Neuronal stem cell (in vitro differentiated cells): ENCODE measurements at regions not wholly inside any gene's neighbourhood (a gene's known extent, or its start where the extent isn't known, plus 50 kb on each side); places are given as distances from the start of the nearest gene placed in this dataset.
A peak's percentile ranks its signal among the peaks of the same experiment; 100 is the strongest.

Source experiments
- DNase-seq: peaks from one replicate; pipeline ENCODE4 v3.0.0-alpha.2; 2013; ENCODE audit warnings: low spot score
- H2AFZ ChIP-seq: one replicate; pipeline ENCODE4 v1.6.1; 2013; ENCODE audit warnings: mild to moderate bottlenecking, low read length, inconsistent platforms
- H2AK5ac ChIP-seq: 2 replicates; pipeline ENCODE4 v1.6.1; 2013; ENCODE audit warnings: low read depth, mild to moderate bottlenecking, inconsistent platforms, low read length, moderate library complexity, mixed read lengths
- H2BK120ac ChIP-seq: 2 replicates; pipeline ENCODE4 v1.6.1; 2013; ENCODE audit warnings: low read depth, mild to moderate bottlenecking, inconsistent platforms, low read length, moderate library complexity, mixed read lengths
- H2BK12ac ChIP-seq: one replicate; pipeline ENCODE4 v1.6.1; 2013; ENCODE audit warnings: low read length, inconsistent platforms
- H2BK15ac ChIP-seq: 2 replicates; pipeline ENCODE4 v1.6.1; 2013; ENCODE audit warnings: mild to moderate bottlenecking, low read length, inconsistent platforms, mixed read lengths
- H2BK5ac ChIP-seq: one replicate; pipeline ENCODE4 v1.6.1; 2013; ENCODE audit warnings: inconsistent platforms, mild to moderate bottlenecking, low read length, moderate library complexity
- H3K14ac ChIP-seq: one replicate; pipeline ENCODE4 v1.6.1; 2013; ENCODE audit warnings: low read length, inconsistent platforms
- H3K18ac ChIP-seq: 2 replicates; pipeline ENCODE4 v1.6.1; 2013; ENCODE audit warnings: low read length, inconsistent platforms
- H3K23ac ChIP-seq: 2 replicates; pipeline ENCODE4 v1.6.1; 2013; ENCODE audit warnings: low read depth, mild to moderate bottlenecking, mixed read lengths, low read length, inconsistent platforms; ENCODE audit not compliant: poor library complexity
- H3K27ac ChIP-seq: replicated peaks from 3 replicates; pipeline ENCODE4 v1.5.1; 2013; ENCODE audit warnings: low read length, inconsistent platforms
- H3K27me3 ChIP-seq, 3 experiments: 2 replicates each; pipeline ENCODE4 v1.6.1; 2013; ENCODE audit warnings: low read length in 3 of 3, mild to moderate bottlenecking in 2 of 3, inconsistent platforms in 1 of 3, low read depth in 1 of 3, mixed read lengths in 1 of 3, moderate library complexity in 1 of 3; ENCODE audit not compliant: control insufficient read depth in 3 of 3, insufficient read depth in 3 of 3
- H3K36me3 ChIP-seq, 2 donors: replicated peaks in 1 of 2; 2 replicates each; pipeline ENCODE4 v1.6.1; 2013; ENCODE audit warnings: low read length in 2 of 2; ENCODE audit not compliant: control insufficient read depth in 2 of 2, insufficient read depth in 2 of 2
- H3K4ac ChIP-seq: 2 replicates; pipeline ENCODE4 v1.6.1; 2013; ENCODE audit warnings: inconsistent platforms, mild to moderate bottlenecking, low read length, moderate library complexity
- H3K4me1 ChIP-seq, 2 donors: 1 replicate in 1 of 2; 2 replicates in 1 of 2; pipeline ENCODE4 v1.6.1; 2013; ENCODE audit warnings: low read length in 2 of 2, low read depth in 1 of 2; ENCODE audit not compliant: control insufficient read depth in 2 of 2, insufficient read depth in 1 of 2
- H3K4me2 ChIP-seq: one replicate; pipeline ENCODE4 v1.6.1; 2013; ENCODE audit warnings: mild to moderate bottlenecking, low read length, inconsistent platforms; ENCODE audit not compliant: insufficient read depth, poor library complexity, severe bottlenecking
- H3K4me3 ChIP-seq, 2 donors: 2 replicates each; pipeline ENCODE4 v1.5.1; 2013; ENCODE audit warnings: low read length in 2 of 2, mild to moderate bottlenecking in 2 of 2, inconsistent platforms in 1 of 2, moderate library complexity in 1 of 2
- H3K79me1 ChIP-seq: one replicate; pipeline ENCODE4 v1.6.1; 2013; ENCODE audit warnings: low read depth, mild to moderate bottlenecking, inconsistent platforms, low read length, moderate library complexity
- H3K9ac ChIP-seq: one replicate; pipeline ENCODE4 v1.6.1; 2013; ENCODE audit warnings: mild to moderate bottlenecking, low read depth, low read length, inconsistent platforms; ENCODE audit not compliant: poor library complexity
- H3K9me3 ChIP-seq, 2 donors: replicated peaks in 1 of 2; 2 replicates each; pipeline versions ENCODE3 to v1.6.1; 2013; ENCODE audit warnings: low read length in 2 of 2, mild to moderate bottlenecking in 2 of 2, inconsistent platforms in 1 of 2, low read depth in 1 of 2, mixed read lengths in 1 of 2, moderate library complexity in 1 of 2; ENCODE audit not compliant: control insufficient read depth in 2 of 2, insufficient read depth in 1 of 2
- H4K8ac ChIP-seq: one replicate; pipeline ENCODE4 v1.6.1; 2013; ENCODE audit warnings: low read depth, mild to moderate bottlenecking, inconsistent platforms, low read length, moderate library complexity
- H4K91ac ChIP-seq: one replicate; pipeline ENCODE4 v1.6.1; 2013; ENCODE audit warnings: low read length, low read depth, mild to moderate bottlenecking, inconsistent platforms; ENCODE audit not compliant: poor library complexity
- WGBS, 2 donors: extraction: QIAGEN DNeasy Blood & Tissue Kit; methylation state at CpG; one replicate each; pipeline ENCODE4 v1.1.7; 2013; ENCODE audit warnings: missing lambda C conversion rate in 2 of 2, mixed read lengths in 1 of 2; ENCODE audit not compliant: insufficient read length in 2 of 2, insufficient replicate concordance in 1 of 2; ENCODE audit errors: extremely low coverage in 2 of 2; 5-methylcytosine and 5-hydroxymethylcytosine counted together

- H2AK5ac ChIP-seq = no peak overlapping the region
- no peak overlapping the region for H3K9ac ChIP-seq
- no peak overlapping the region for H2BK120ac ChIP-seq
- DNase-seq = no peak
- no peak overlapping the region for H3K4ac ChIP-seq
- no peak overlapping the region for H2BK5ac ChIP-seq
- H3K23ac ChIP-seq = no peak overlapping the region
- no peak overlapping the region for H3K18ac ChIP-seq
- no CpG with 5 or more reads among the region's 7 CpGs for WGBS, 2 donors
- H4K8ac ChIP-seq = no peak overlapping the region
- H3K79me1 ChIP-seq = no peaks in the 10 kb centered on the region
- H3K27me3 ChIP-seq = no peaks in the 10 kb centered on the region
- no peak overlapping the region for H2BK12ac ChIP-seq
- no peak overlapping the region for H3K4me3 ChIP-seq
- no peaks in the 10 kb centered on the region for H3K4me1 ChIP-seq
- H3K14ac ChIP-seq = no peak overlapping the region
- no peaks in the 10 kb centered on the region for H3K9me3 ChIP-seq
- H3K27ac ChIP-seq = no peak overlapping the region
- H2AFZ ChIP-seq = no peak overlapping the region
- no peak overlapping the region for H2BK15ac ChIP-seq
- no peak overlapping the region for H4K91ac ChIP-seq
- no peaks in the 10 kb centered on the region for H3K36me3 ChIP-seq
- H3K4me2 ChIP-seq = no peak overlapping the region
Measured at GRCh38 chr5:8719796-8720195, 826.1 kb downstream of the SEMA5A start.

DNA sequence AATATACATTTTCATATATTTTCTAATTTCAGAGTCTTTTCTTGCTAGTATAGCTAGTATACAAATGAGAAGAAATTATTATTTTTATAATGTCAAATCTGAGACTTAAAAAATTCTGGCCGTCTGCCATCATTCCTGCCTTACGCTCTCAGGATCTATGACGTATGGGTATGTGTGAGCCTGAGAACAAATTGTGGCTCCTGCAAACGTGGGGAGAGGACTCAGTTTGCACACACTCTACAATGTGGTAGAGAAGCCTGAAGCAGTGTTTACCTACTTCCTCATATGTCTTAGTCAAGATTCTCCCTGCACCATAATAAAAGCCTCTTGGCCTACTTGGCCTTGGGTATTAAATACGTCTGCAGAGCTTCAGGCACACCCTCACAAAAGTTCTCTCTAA, 825.4 kb downstream of the SEMA5A start:
- no CpG with 5 or more reads among the region's 5 CpGs for WGBS, 2 donors
- Histone ChIP-seq H2BK120ac (no peak overlapping the region), H3K27me3 (no peaks in the 10 kb centered on the region), H2BK15ac (no peak overlapping the region), H4K8ac (no peak overlapping the region), H2AK5ac (no peak overlapping the region), H4K91ac (no peak overlapping the region), H3K9me3 (no peaks in the 10 kb centered on the region), H2AFZ (no peak overlapping the region), H3K36me3 (no peaks in the 10 kb centered on the region), H2BK5ac (no peak overlapping the region), H3K14ac (no peak overlapping the region), H3K4me2 (no peak overlapping the region), H3K4me1 (no peaks in the 10 kb centered on the region), H3K79me1 (no peaks in the 10 kb centered on the region), H3K9ac (no peak overlapping the region), H3K23ac (no peak overlapping the region), H3K18ac (no peak overlapping the region), H3K4me3 (no peak overlapping the region), H2BK12ac (no peak overlapping the region), H3K27ac (no peak overlapping the region), H3K4ac (no peak overlapping the region)
- no peak for DNase-seq

GRCh38 chr5:8721536-8721935, 824.3 kb downstream of the SEMA5A start:
- no peak overlapping the region for H3K27ac ChIP-seq
- no peak overlapping the region for H3K14ac ChIP-seq
- H3K36me3 ChIP-seq = no peaks in the 10 kb centered on the region
- H3K18ac ChIP-seq = no peak overlapping the region
- no peak overlapping the region for H3K23ac ChIP-seq
- H3K27me3 ChIP-seq = no peaks in the 10 kb centered on the region
- H2BK120ac ChIP-seq = no peak overlapping the region
- H2AFZ ChIP-seq = no peak overlapping the region
- H2BK5ac ChIP-seq = no peak overlapping the region
- DNase-seq = no peak
- H3K9me3 ChIP-seq = no peaks in the 10 kb centered on the region
- H2BK15ac ChIP-seq = no peak overlapping the region
- no peaks in the 10 kb centered on the region for H3K79me1 ChIP-seq
- no peak overlapping the region for H3K9ac ChIP-seq
- no peak overlapping the region for H3K4ac ChIP-seq
- no peak overlapping the region for H2AK5ac ChIP-seq
- H3K4me3 ChIP-seq = no peak overlapping the region
- no CpG with 5 or more reads among the region's 1 CpG for WGBS, 2 donors
- no peak overlapping the region for H3K4me2 ChIP-seq
- no peak overlapping the region for H4K91ac ChIP-seq
- no peak overlapping the region for H4K8ac ChIP-seq
- no peaks in the 10 kb centered on the region for H3K4me1 ChIP-seq
- no peak overlapping the region for H2BK12ac ChIP-seq

- no peak overlapping the region for H2BK120ac ChIP-seq
- H2AK5ac ChIP-seq = no peak overlapping the region
- H3K27ac ChIP-seq = no peak overlapping the region
- no peak overlapping the region for H2BK15ac ChIP-seq
- H3K27me3 ChIP-seq = no peaks in the 10 kb centered on the region
- DNase-seq = no peak
- no peak overlapping the region for H4K8ac ChIP-seq
- no peak overlapping the region for H4K91ac ChIP-seq
- H3K4me2 ChIP-seq = no peak overlapping the region
- no peak overlapping the region for H3K4me3 ChIP-seq
- H3K18ac ChIP-seq = peak overlapping the region; percentile 15
- H2BK12ac ChIP-seq = no peak overlapping the region
- H2AFZ ChIP-seq = peak overlapping the region; percentile 45
- no peaks in the 10 kb centered on the region for H3K36me3 ChIP-seq
- H3K9me3 ChIP-seq = peaks cover 0 to 1% of the 10 kb centered on the region in 2 donors
- no peak overlapping the region for H3K4ac ChIP-seq
- H3K4me1 ChIP-seq = no peaks in the 10 kb centered on the region
- no peak overlapping the region for H3K9ac ChIP-seq
- H3K23ac ChIP-seq = no peak overlapping the region
- H3K79me1 ChIP-seq = no peaks in the 10 kb centered on the region
- no peak overlapping the region for H3K14ac ChIP-seq
- no CpG with 5 or more reads among the region's 11 CpGs for WGBS, 2 donors
- H2BK5ac ChIP-seq = no peak overlapping the region
Measured at GRCh38 chr5:8726383-8727036, 819.4 kb downstream of the SEMA5A start.
